ENCODE measurements at regions not wholly inside any gene's neighbourhood (a gene's known extent, or its start where the extent isn't known, plus 50 kb on each side); places are given as distances from the start of the nearest gene placed in this dataset.
"Not testable (repeated sequence)": the region's sequence is repeated elsewhere in the genome, so short reads cannot be mapped to it uniquely, and the experiment has no call there.

DNA sequence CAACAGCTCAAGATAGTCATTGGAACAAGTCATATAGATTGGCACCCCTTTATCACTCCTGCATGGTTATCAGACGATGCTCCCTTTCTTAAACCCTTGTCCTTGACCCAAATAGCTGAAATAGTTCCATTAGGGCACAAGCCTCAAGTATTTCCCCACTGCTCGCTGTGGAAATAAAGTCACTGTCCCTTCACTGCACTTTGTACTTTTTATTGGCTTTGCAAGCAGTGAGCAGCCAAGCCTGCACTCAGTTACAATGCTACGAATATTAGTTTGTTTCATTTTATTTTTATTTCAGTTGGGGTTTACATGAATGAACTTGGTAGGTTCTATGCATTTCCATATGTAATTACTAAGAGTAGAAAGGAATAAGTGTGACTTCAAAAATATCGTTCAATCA lies 1176.4 kb downstream of the BRINP3 start:
- DNase-seq (ENCODE audit: low read depth, low spot score): no peak

- DNase-seq (ENCODE audit: low read depth, low spot score): no peak
Observed at GRCh38 chr1:189305279-189305678, 1172.4 kb downstream of the BRINP3 start.

- DNase-seq (ENCODE audit: low read depth, low spot score): no peak
Observed at GRCh38 chr1:189311915-189312314, 1165.7 kb downstream of the BRINP3 start.

- DNase-seq (ENCODE audit: low read depth, low spot score): no peak
Observed at GRCh38 chr1:189312499-189312898, 1165.2 kb downstream of the BRINP3 start.

GRCh38 chr1:189313488-189313887 lies 1164.2 kb downstream of the BRINP3 start:
- DNase-seq (ENCODE audit: low read depth, low spot score): no peak

- DNase-seq (ENCODE audit: low read depth, low spot score): no peak
Observed at GRCh38 chr1:189315035-189315901, 1162.4 kb downstream of the BRINP3 start.

DNA sequence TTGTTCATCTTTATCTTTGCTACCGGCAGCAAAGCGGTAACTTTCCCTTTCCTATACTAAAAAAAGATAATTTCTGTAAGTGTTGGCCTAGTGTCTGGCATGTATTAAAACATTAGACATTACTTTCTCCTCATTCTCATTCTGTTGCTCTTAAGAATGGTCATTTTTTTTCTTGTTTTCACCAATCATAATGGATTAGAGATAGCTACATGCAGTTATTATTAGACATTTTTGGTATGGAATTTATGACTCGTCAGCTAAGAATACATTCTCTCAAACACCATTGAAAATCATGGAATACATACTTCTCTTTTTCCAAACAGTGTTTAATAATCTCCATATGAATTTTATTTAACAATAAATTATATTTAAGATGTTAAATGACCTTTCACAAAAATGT lies 1154.6 kb downstream of the BRINP3 start:
- no peak for DNase-seq (ENCODE audit: low read depth, low spot score)

DNA sequence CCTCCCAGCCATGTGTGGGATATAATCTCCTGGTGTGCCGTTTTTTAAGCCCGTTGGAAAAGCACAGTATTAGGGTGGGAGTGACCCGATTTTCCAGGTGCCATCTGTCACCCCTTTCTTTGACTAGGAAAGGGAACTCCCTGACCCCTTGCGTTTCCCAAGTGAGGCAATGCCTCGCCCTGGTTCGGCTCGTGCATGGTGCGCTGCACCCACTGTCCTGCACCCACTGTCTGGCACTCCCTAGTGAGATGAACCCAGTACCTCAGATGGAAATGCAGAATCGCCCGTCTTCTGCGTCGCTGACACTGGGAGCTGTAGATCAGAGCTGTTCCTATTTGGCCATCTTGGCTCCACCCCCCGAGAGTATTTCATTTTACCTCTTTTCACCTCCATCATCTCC lies 1146.6 kb downstream of the BRINP3 start:
- not testable (repeated sequence) for DNase-seq (ENCODE audit: low read depth, low spot score)

GRCh38 chr1:189336115-189337100 lies 1141.3 kb downstream of the BRINP3 start:
- DNase-seq (ENCODE audit: low read depth, low spot score): no peak

- DNase-seq (ENCODE audit: low read depth, low spot score): no peak
Observed at GRCh38 chr1:189349607-189350006, 1128.1 kb downstream of the BRINP3 start.

DNA sequence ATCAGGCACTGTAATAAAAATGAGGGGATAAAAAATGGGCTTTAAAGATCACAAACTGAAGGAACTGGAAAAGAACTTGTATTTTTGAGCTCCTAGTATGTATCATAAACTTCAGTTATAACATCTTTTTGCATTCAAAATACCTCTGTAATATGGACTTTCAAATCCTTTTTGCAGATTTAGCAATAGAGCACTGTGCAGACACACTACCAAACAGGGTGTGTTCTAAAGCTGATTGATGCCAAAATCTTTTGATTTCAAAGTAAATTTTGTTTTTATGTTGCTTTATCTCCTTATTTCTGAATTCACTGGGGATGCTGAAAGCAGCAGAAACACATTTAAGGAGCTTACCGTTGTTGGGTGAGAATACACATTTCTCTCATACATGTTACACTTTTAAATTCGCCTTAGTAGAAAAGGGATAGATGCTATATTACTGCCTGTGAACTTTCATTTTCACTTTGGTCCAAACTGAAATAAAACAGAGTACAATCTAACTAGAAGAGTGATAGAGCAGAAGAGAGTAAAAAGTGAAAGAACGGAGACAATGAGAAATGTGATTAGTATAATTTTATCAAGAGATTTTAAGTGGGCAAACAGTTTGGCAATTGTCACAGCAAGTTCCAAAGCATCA lies 1126.6 kb downstream of the BRINP3 start:
- DNase-seq (ENCODE audit: low read depth, low spot score): no peak

- no peak for DNase-seq (ENCODE audit: low read depth, low spot score)
Observed at GRCh38 chr1:189351960-189352359, 1125.7 kb downstream of the BRINP3 start.

DNA sequence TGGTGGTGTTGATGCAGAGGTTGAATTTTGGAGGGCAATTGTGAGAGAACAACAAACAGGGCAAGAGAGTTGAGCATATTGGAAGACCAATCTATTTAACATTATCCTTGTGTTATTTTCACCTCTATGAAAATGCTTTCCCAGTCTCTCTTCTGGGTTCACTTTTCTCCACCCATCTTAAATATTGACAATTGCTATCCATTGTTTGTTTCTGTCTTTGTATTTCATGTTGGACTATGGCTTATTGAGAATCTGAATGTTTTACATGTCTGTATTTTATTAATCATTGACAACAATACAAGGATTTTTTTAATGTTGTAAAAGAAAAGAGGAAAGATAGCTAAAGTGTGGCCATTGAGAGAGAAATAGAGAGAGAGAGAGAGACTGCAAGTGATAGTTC lies 1121.5 kb downstream of the BRINP3 start:
- no peak for DNase-seq (ENCODE audit: low read depth, low spot score)

DNA sequence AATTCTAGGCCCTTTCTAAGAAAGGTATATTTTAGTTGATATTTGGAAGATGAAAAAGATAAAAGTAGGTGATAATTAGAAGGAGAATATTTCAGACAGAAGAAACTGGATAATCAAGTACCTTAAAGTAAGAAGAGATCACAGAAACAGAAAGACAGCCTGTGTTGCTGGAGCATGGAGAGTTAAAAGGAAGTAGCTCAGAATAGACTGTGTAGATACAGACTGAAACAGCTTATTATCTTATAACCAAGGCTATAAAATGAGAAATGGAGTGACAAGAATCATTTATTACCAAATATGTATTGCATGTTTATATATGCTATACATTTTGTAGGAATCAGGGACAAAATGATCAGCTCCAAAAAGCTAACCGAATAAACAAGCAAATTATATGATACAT lies 1120.3 kb downstream of the BRINP3 start:
- no peak for DNase-seq (ENCODE audit: low read depth, low spot score)

DNA sequence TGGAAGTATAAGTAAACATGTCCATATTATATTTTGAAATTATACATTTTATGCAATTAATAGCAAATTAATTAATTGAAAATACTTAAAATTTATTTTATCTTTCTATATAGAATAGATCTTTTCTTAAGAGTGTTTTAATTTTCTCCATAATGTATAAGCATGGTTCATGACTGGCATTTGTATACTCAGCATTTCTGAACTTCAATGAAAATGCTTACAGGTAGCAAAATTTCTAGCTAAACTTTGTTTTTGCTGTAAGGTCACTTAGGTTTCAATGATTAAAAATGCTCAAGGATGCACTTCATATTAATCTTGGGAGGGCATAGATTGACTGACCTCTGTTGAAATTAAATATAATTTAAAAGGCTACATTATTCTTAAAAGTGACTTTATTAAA lies 1108.1 kb downstream of the BRINP3 start:
- no peak for DNase-seq (ENCODE audit: low read depth, low spot score)

GRCh38 chr1:189374816-189375215 lies 1102.8 kb downstream of the BRINP3 start:
- no peak for DNase-seq (ENCODE audit: low read depth, low spot score)

DNA sequence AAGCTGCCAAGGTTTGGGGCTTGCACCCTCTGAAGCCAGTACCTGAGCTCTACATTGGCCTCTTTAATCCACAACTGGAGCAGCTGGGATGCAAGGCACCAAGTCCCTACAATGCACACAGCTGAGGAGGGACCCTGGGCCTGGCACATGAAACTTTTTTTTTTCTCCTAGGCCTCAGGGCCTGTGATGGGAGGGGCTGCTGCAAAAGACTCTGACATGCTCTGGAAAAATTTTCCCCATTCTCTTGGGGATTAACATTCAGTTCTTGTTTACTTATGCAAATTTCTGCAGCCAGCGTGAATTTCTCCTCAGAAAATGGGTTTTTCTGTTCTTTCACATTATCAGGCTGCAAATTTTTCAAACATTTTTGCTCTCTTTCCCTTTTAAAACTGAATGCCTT lies 1072.2 kb downstream of the BRINP3 start:
- DNase-seq (ENCODE audit: low read depth, low spot score): peak; percentile 46

- DNase-seq (ENCODE audit: low read depth, low spot score): no peak
Observed at GRCh38 chr1:189409774-189410173, 1067.9 kb downstream of the BRINP3 start.

DNA sequence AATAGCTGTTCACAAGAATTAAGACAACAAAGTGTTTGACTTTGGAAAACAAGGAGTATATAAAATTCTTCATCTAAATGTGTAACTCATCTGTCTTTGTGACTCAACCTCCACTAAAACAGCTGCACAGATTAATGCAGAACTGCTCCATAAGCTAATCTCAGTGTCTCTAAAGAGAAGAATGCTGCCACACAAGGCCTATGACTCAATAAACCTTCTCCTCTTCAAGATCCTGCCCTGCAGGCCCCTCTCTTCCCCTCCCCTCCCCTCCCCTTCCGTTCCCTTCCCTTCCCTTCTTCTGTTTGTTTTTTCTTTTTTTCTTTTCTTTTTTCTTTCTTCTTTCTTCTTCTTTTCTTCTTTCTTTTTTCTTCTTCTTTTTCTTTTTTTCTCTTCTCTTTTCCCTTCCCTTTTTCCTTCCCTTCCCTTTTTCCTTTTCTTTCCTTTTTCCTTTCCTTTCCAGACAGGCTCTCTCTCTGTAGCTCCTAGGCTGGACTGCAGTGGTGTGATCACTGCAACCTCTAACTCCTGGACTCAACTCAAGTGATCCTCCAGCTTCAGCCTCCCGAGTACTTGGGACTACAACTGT lies 1052.8 kb downstream of the BRINP3 start:
- DNase-seq (ENCODE audit: low read depth, low spot score): no peak

GRCh38 chr1:189429610-189430009 lies 1048.1 kb downstream of the BRINP3 start:
- DNase-seq (ENCODE audit: low read depth, low spot score): peak; percentile 12

DNA sequence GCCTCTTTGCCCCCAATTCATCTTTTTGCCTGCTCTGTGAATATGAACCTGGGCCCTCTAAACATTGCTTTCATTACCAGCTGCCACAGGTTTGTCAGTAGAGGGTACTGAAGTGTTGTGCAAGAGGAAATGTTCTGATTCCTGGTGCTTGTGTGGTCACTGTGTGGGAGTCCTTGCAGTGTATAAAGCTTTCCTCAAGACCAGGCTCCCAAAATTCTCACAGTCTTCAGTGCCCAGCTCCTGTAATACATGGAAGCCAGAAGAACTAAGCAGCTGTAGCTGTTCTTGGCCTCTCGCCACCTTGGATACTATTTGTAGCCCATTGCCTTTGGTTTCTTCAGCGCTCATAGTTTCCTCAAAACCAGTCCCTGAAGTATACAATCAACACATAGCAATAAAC lies 1046.2 kb downstream of the BRINP3 start:
- DNase-seq (ENCODE audit: low read depth, low spot score): peak; percentile 16

GRCh38 chr1:189432753-189433152 lies 1044.9 kb downstream of the BRINP3 start:
- no peak for DNase-seq (ENCODE audit: low read depth, low spot score)
